Keratinocyte (primary cell): ENCODE measurements at regions not wholly inside any gene's neighbourhood (a gene's known extent, or its start where the extent isn't known, plus 50 kb on each side); places are given as distances from the start of the nearest gene placed in this dataset.

Experiments used
- DNase-seq: peaks from one replicate; pipeline ENCODE4 v3.0.0-alpha.2; 2011; ENCODE audit warnings: low read depth, missing footprints, low spot score
- FAIRE-seq: peaks from 2 replicates; lab custom pipeline; 2011; peaks lifted over from hg19 to GRCh38; lab: Jason Lieb, UNC
- H2AFZ ChIP-seq: 2 replicates; pipeline ENCODE4 v1.6.0; 2012; ENCODE audit warnings: low read length, control low read depth, inconsistent platforms; ENCODE audit not compliant: control insufficient read depth
- H3K27ac ChIP-seq: 2 replicates; pipeline ENCODE4 v1.5.1; 2011; ENCODE audit warnings: low read length; ENCODE audit not compliant: control insufficient read depth, insufficient read depth
- H3K27me3 ChIP-seq: 3 replicates; pipeline ENCODE4 v1.6.0; 2011; ENCODE audit warnings: low read length; ENCODE audit not compliant: control insufficient read depth, insufficient read depth; ENCODE audit errors: extremely low read depth
- H3K36me3 ChIP-seq, 2 experiments: 2 replicates in 1 of 2; 3 replicates in 1 of 2; pipeline ENCODE4 v1.5.1; 2011; ENCODE audit warnings: low read length in 2 of 2, mild to moderate bottlenecking in 1 of 2; ENCODE audit not compliant: control insufficient read depth in 2 of 2, insufficient read depth in 2 of 2; ENCODE audit errors: extremely low read depth in 1 of 2
- H3K4me1 ChIP-seq: 3 replicates; pipeline ENCODE4 v1.5.1; 2011; ENCODE audit warnings: low read length; ENCODE audit not compliant: control insufficient read depth, insufficient read depth; ENCODE audit errors: extremely low read depth
- H3K4me2 ChIP-seq: 3 replicates; pipeline ENCODE4 v1.6.0; 2011; ENCODE audit warnings: low read depth, low read length; ENCODE audit not compliant: control insufficient read depth, insufficient read depth; ENCODE audit errors: extremely low read depth
- H3K4me3 ChIP-seq, 3 experiments: fragments of 200-600 bp in 1 of 3; sonication (generic) in 1 of 3; 2 replicates in 2 of 3; 3 replicates in 1 of 3; pipeline ENCODE4 v1.5.1; 2011 to 2016; ENCODE audit warnings: low read length in 3 of 3, mild to moderate bottlenecking in 3 of 3, control low read depth in 2 of 3, inconsistent platforms in 1 of 3, low read depth in 1 of 3, mixed read lengths in 1 of 3, mixed run types in 1 of 3, moderate library complexity in 1 of 3; ENCODE audit not compliant: control insufficient read depth in 2 of 3, insufficient read depth in 2 of 3; ENCODE audit errors: extremely low read depth in 1 of 3
- H3K79me2 ChIP-seq: 2 replicates; pipeline ENCODE4 v1.6.0; 2012; ENCODE audit warnings: low read length; ENCODE audit not compliant: control insufficient read depth, insufficient read depth
- H3K9ac ChIP-seq: 3 replicates; pipeline ENCODE4 v1.6.0; 2011; ENCODE audit warnings: low read length; ENCODE audit not compliant: control insufficient read depth, insufficient read depth; ENCODE audit errors: extremely low read depth
- H3K9me1 ChIP-seq: 3 replicates; pipeline ENCODE4 v1.6.0; 2011; ENCODE audit warnings: low read length; ENCODE audit not compliant: control insufficient read depth, insufficient read depth; ENCODE audit errors: extremely low read depth
- H3K9me3 ChIP-seq: 2 replicates; pipeline ENCODE4 v1.5.1; 2012; ENCODE audit warnings: low read depth, low read length; ENCODE audit not compliant: control insufficient read depth
- H4K20me1 ChIP-seq: 3 replicates; pipeline ENCODE4 v1.6.0; 2011; ENCODE audit warnings: low read length; ENCODE audit not compliant: control insufficient read depth, insufficient read depth; ENCODE audit errors: extremely low read depth
- EZH2 ChIP-seq: IDR thresholded peaks from one replicate; pipeline ENCODE4 v1.6.1; 2012; ENCODE audit warnings: inconsistent platforms, mild to moderate bottlenecking, low read length, moderate library complexity
- dilution Hi-C: fragments of 300-500 bp; cut with MboI; formaldehyde crosslinking; loops from one replicate; pipeline ENCODE4 v1.7.0; 2020; ENCODE audit warnings: low sequenced_read_pairs; ENCODE audit not compliant: extremely low pct_ligation_motif_present
- TF ChIP-seq, protein P1 (sequence below), 3 experiments: IDR thresholded peaks in 1 of 3; conservative IDR thresholded peaks in 1 of 3; optimal IDR thresholded peaks in 1 of 3; 2 replicates in 2 of 3; 3 replicates in 1 of 3; pipeline versions ENCODE3 to v1.5.1; 2011; ENCODE audit warnings: low read length in 3 of 3, mild to moderate bottlenecking in 3 of 3, moderate library complexity in 2 of 3, control low read depth in 1 of 3, inconsistent platforms in 1 of 3; ENCODE audit not compliant: insufficient read depth in 2 of 3; ENCODE audit errors: extremely low read depth in 1 of 3

DNA sequence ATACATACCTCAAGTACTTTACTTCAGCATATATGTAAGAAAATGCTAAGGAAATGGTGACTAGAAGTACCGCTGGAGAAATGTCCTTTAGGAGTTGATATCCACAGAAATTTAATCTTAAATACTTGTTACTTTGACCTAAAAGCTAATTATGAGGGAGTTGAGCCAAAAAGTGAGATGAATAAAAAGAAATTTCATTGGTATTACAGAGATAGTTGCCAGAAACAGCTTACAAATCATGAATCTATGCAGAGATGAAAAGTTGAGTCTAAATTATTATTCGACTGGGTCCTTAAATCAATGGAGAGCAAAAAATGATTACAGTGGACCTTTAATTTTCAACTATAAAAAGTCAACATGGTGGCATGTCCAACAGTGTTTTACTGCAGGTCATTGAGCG, 160.9 kb downstream of the MZT1 start:
- no peaks in the 10 kb centered on the region for H3K4me1 ChIP-seq
- no peaks in the 10 kb centered on the region for H4K20me1 ChIP-seq
- TF ChIP-seq, protein P1, sequence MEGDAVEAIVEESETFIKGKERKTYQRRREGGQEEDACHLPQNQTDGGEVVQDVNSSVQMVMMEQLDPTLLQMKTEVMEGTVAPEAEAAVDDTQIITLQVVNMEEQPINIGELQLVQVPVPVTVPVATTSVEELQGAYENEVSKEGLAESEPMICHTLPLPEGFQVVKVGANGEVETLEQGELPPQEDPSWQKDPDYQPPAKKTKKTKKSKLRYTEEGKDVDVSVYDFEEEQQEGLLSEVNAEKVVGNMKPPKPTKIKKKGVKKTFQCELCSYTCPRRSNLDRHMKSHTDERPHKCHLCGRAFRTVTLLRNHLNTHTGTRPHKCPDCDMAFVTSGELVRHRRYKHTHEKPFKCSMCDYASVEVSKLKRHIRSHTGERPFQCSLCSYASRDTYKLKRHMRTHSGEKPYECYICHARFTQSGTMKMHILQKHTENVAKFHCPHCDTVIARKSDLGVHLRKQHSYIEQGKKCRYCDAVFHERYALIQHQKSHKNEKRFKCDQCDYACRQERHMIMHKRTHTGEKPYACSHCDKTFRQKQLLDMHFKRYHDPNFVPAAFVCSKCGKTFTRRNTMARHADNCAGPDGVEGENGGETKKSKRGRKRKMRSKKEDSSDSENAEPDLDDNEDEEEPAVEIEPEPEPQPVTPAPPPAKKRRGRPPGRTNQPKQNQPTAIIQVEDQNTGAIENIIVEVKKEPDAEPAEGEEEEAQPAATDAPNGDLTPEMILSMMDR (optimal IDR thresholded peaks at IDR 0.05 in 1 of 3, IDR thresholded peaks at IDR 0.05 in 1 of 3, conservative IDR thresholded peaks at IDR 0.05 in 1 of 3; ENCODE audit: extremely low read depth in 1 of 3, insufficient read depth in 2 of 3, low read length in 3 of 3) = no peak
- no peak for TF ChIP-seq EZH2
- DNase-seq = no peak
- no peaks in the 10 kb centered on the region for H3K9me1 ChIP-seq
- no peak overlapping the region for H3K27ac ChIP-seq
- H2AFZ ChIP-seq = no peak overlapping the region
- H3K79me2 ChIP-seq = no peaks in the 10 kb centered on the region
- no peaks in the 10 kb centered on the region for H3K9me3 ChIP-seq
- H3K4me2 ChIP-seq = no peak overlapping the region
- H3K9ac ChIP-seq = no peak overlapping the region
- no peak for FAIRE-seq
- no peaks in the 10 kb centered on the region for H3K27me3 ChIP-seq
- dilution Hi-C loops = no loop called here
- H3K4me3 ChIP-seq = no peak overlapping the region
- no peaks in the 10 kb centered on the region for H3K36me3 ChIP-seq

DNA sequence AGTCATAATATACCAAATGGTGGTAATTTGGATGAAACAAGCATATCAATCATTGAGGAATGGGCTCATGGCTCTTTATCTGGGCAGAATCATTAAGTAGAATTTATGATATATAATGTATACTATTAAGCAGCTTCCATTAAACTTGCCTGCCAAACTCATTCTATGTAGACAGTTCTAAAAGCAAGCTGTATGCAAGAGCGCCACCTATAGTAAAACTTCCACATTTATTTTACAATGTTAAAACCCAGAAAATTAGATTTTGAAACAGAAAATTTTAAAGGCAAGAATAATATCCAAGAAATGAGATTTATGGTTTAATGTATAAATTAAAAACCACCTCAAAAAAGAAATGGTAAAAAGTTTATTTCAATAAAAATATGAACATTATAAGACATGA, 161.5 kb downstream of the MZT1 start:
- no peak for DNase-seq
- no peak overlapping the region for H3K4me3 ChIP-seq
- no peak for FAIRE-seq
- H3K79me2 ChIP-seq = no peaks in the 10 kb centered on the region
- no peaks in the 10 kb centered on the region for H3K9me3 ChIP-seq
- H3K9ac ChIP-seq = no peak overlapping the region
- H3K4me2 ChIP-seq = no peak overlapping the region
- H4K20me1 ChIP-seq = no peaks in the 10 kb centered on the region
- H3K27me3 ChIP-seq = no peaks in the 10 kb centered on the region
- H3K36me3 ChIP-seq = no peaks in the 10 kb centered on the region
- no peak overlapping the region for H2AFZ ChIP-seq
- H3K4me1 ChIP-seq = no peaks in the 10 kb centered on the region
- H3K27ac ChIP-seq = no peak overlapping the region
- TF ChIP-seq, protein P1 (optimal IDR thresholded peaks at IDR 0.05 in 1 of 3, IDR thresholded peaks at IDR 0.05 in 1 of 3, conservative IDR thresholded peaks at IDR 0.05 in 1 of 3; ENCODE audit: extremely low read depth in 1 of 3, insufficient read depth in 2 of 3, low read length in 3 of 3) = peak in 2 of 3 experiments; percentile 35 to 47
- TF ChIP-seq EZH2 = no peak
- no peaks in the 10 kb centered on the region for H3K9me1 ChIP-seq
- dilution Hi-C loops = no loop called here
